DMS 273 (cell line): ENCODE measurements at regions not wholly inside any gene's neighbourhood (a gene's known extent, or its start where the extent isn't known, plus 50 kb on each side); places are given as distances from the start of the nearest gene placed in this dataset.

Source experiments
- DNase-seq: peaks from one replicate; lab custom pipeline; 2025; ENCODE audit not compliant: unreplicated experiment; lab: John Stamatoyannopoulos, UW

- DNase-seq = no peak
Measured at GRCh38 chr14:97618401-97618800, 821.2 kb downstream of the VRK1 start.

- DNase-seq = no peak
Measured at GRCh38 chr14:97618917-97619690, 821.9 kb downstream of the VRK1 start.

- DNase-seq = no peak
Measured at GRCh38 chr14:97620066-97620465, 822.9 kb downstream of the VRK1 start.

GRCh38 chr14:97624985-97625384 is 827.8 kb downstream of the VRK1 start:
- DNase-seq = no peak

GRCh38 chr14:97625477-97625876 is 828.3 kb downstream of the VRK1 start:
- DNase-seq = no peak

- no peak for DNase-seq
Measured at GRCh38 chr14:97626088-97626487, 828.9 kb downstream of the VRK1 start.

- DNase-seq = no peak
Measured at GRCh38 chr14:97630249-97630648, 833.1 kb downstream of the VRK1 start.

GRCh38 chr14:97633131-97633738 is 836.1 kb downstream of the VRK1 start:
- DNase-seq = no peak

GRCh38 chr14:97634751-97635150 is 837.6 kb downstream of the VRK1 start:
- DNase-seq = no peak

- DNase-seq = no peak
Measured at GRCh38 chr14:97638864-97639263, 841.7 kb downstream of the VRK1 start.

GRCh38 chr14:97640031-97640430 is 842.8 kb downstream of the VRK1 start:
- DNase-seq = no peak

GRCh38 chr14:97641827-97642226 is 844.6 kb downstream of the VRK1 start:
- DNase-seq = no peak

GRCh38 chr14:97642631-97643030 is 845.4 kb downstream of the VRK1 start:
- DNase-seq = no peak

- no peak for DNase-seq
Measured at GRCh38 chr14:97644365-97644764, 847.2 kb downstream of the VRK1 start.

GRCh38 chr14:97649752-97650151 is 852.6 kb downstream of the VRK1 start:
- no peak for DNase-seq

- no peak for DNase-seq
Measured at GRCh38 chr14:97655169-97655948, 858.2 kb downstream of the VRK1 start.

- no peak for DNase-seq
Measured at GRCh38 chr14:97657609-97658008, 860.4 kb downstream of the VRK1 start.

- no peak for DNase-seq
Measured at GRCh38 chr14:97687944-97688630, 890.9 kb downstream of the VRK1 start.

GRCh38 chr14:97688631-97689336 is 891.6 kb downstream of the VRK1 start:
- no peak for DNase-seq

- no peak for DNase-seq
Measured at GRCh38 chr14:97692084-97692483, 894.9 kb downstream of the VRK1 start.
